ENCODE measurements at regions not wholly inside any gene's neighbourhood (a gene's known extent, or its start where the extent isn't known, plus 50 kb on each side); places are given as distances from the start of the nearest gene placed in this dataset.

DNA sequence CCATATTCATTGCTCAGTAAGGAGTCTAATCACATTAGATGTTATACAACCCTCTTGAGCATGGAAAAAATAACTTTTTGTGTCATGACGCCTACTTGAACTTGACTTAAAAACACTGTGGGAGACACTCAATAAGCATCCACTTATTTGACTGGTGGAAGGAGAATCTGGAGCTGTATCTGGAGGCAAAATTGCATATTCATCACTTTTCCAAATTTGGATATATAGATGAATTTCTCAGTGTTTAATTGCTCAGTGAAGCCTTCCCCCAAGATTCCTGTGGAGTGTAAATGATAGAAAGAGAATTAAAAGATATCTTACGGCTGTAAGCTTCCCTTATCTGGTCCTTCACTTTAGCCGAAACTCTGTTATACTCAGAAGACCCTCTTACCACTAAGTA is 610.7 kb upstream of the ADGRL2 start:
- TF ChIP-seq, protein P1, sequence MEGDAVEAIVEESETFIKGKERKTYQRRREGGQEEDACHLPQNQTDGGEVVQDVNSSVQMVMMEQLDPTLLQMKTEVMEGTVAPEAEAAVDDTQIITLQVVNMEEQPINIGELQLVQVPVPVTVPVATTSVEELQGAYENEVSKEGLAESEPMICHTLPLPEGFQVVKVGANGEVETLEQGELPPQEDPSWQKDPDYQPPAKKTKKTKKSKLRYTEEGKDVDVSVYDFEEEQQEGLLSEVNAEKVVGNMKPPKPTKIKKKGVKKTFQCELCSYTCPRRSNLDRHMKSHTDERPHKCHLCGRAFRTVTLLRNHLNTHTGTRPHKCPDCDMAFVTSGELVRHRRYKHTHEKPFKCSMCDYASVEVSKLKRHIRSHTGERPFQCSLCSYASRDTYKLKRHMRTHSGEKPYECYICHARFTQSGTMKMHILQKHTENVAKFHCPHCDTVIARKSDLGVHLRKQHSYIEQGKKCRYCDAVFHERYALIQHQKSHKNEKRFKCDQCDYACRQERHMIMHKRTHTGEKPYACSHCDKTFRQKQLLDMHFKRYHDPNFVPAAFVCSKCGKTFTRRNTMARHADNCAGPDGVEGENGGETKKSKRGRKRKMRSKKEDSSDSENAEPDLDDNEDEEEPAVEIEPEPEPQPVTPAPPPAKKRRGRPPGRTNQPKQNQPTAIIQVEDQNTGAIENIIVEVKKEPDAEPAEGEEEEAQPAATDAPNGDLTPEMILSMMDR (IDR thresholded peaks at IDR 0.05): no peak
- TF ChIP-seq POLR2AphosphoS5 (IDR thresholded peaks at IDR 0.05; ENCODE audit: low read depth, low read length): no peak
- no peak for TF ChIP-seq TCF7L2 (IDR thresholded peaks at IDR 0.05; ENCODE audit: low read depth, low read length)
- TF ChIP-seq SIN3A (IDR thresholded peaks at IDR 0.05; ENCODE audit: borderline replicate concordance, insufficient read depth, low read depth, low read length): no peak

Data from Panc1 (cell line).